Parathyroid adenoma (tissue), 2 donors: ENCODE measurements at regions not wholly inside any gene's neighbourhood (a gene's known extent, or its start where the extent isn't known, plus 50 kb on each side); places are given as distances from the start of the nearest gene placed in this dataset.

Source experiments
- H2AFZ ChIP-seq: fragments of 300-600 bp; sonication (generic); one replicate; pipeline ENCODE4 v1.7.0; 2017; ENCODE audit warnings: antibody characterized with exemption, mild to moderate bottlenecking
- H3K27ac ChIP-seq: fragments of 300-600 bp; sonication (generic); one replicate; pipeline ENCODE4 v1.7.0; 2017
- H3K27me3 ChIP-seq: fragments of 300-600 bp; sonication (generic); one replicate; pipeline ENCODE4 v1.7.0; 2017; ENCODE audit warnings: low read length; ENCODE audit not compliant: control insufficient read depth, insufficient read depth
- H3K36me3 ChIP-seq: fragments of 300-600 bp; sonication (generic); one replicate; pipeline ENCODE4 v1.7.0; 2017; ENCODE audit warnings: low read length; ENCODE audit not compliant: control insufficient read depth, insufficient read depth
- H3K4me1 ChIP-seq: fragments of 300-600 bp; sonication (generic); one replicate; pipeline ENCODE4 v1.7.0; 2017; ENCODE audit warnings: control low read depth
- H3K4me2 ChIP-seq: fragments of 300-600 bp; sonication (generic); one replicate; pipeline ENCODE4 v1.7.0; 2017; ENCODE audit warnings: low read length
- H3K4me3 ChIP-seq: fragments of 300-600 bp; sonication (generic); one replicate; pipeline ENCODE4 v1.7.0; 2017; ENCODE audit warnings: low read depth, low read length
- H3K79me2 ChIP-seq: fragments of 300-600 bp; sonication (generic); one replicate; pipeline ENCODE4 v1.7.0; 2017; ENCODE audit warnings: control low read depth
- H3K9ac ChIP-seq: fragments of 300-600 bp; sonication (generic); one replicate; pipeline ENCODE4 v1.7.0; 2017; ENCODE audit warnings: mild to moderate bottlenecking
- H3K9me3 ChIP-seq: fragments of 300-600 bp; sonication (generic); one replicate; pipeline ENCODE4 v1.7.0; 2017; ENCODE audit warnings: low read length; ENCODE audit not compliant: control insufficient read depth
- CTCF ChIP-seq: fragments of 300-600 bp; sonication (generic); IDR thresholded peaks from one replicate; pipeline ENCODE4 v1.7.0; 2017; ENCODE audit warnings: antibody characterized with exemption, mild to moderate bottlenecking
- donor health status: primary hyperparathyroidism.

- Histone ChIP-seq H3K27me3 (no peaks in the 10 kb centered on the region), H3K9me3 (no peaks in the 10 kb centered on the region), H3K36me3 (no peaks in the 10 kb centered on the region), H3K4me1 (no peaks in the 10 kb centered on the region), H3K79me2 (no peaks in the 10 kb centered on the region), H3K9ac (no peak overlapping the region), H3K4me3 (no peak overlapping the region), H3K4me2 (no peak overlapping the region), H2AFZ (no peak overlapping the region), H3K27ac (no peak overlapping the region)
- no peak for TF ChIP-seq CTCF
Measured at GRCh38 chr4:85081196-85081595, 114.7 kb upstream of the WDFY3 start.

GRCh38 chr4:85084371-85085094 lies 118.0 kb upstream of the WDFY3 start:
- Histone ChIP-seq H3K9me3 (no peaks in the 10 kb centered on the region), H3K9ac (no peak overlapping the region), H3K79me2 (no peaks in the 10 kb centered on the region), H3K4me1 (no peaks in the 10 kb centered on the region), H3K4me3 (no peak overlapping the region), H3K36me3 (no peaks in the 10 kb centered on the region), H2AFZ (no peak overlapping the region), H3K4me2 (no peak overlapping the region), H3K27me3 (no peaks in the 10 kb centered on the region), H3K27ac (no peak overlapping the region)
- TF ChIP-seq CTCF = peak; percentile 32

GRCh38 chr4:85086721-85087120 lies 120.2 kb upstream of the WDFY3 start:
- H2AFZ ChIP-seq = no peak overlapping the region
- TF ChIP-seq CTCF = no peak
- no peaks in the 10 kb centered on the region for H3K27me3 ChIP-seq
- H3K9me3 ChIP-seq = no peaks in the 10 kb centered on the region
- no peak overlapping the region for H3K4me3 ChIP-seq
- no peak overlapping the region for H3K4me2 ChIP-seq
- no peaks in the 10 kb centered on the region for H3K36me3 ChIP-seq
- H3K79me2 ChIP-seq = no peaks in the 10 kb centered on the region
- H3K9ac ChIP-seq = no peak overlapping the region
- H3K27ac ChIP-seq = no peak overlapping the region
- no peaks in the 10 kb centered on the region for H3K4me1 ChIP-seq

- no peak overlapping the region for H3K4me2 ChIP-seq
- H3K9ac ChIP-seq = no peak overlapping the region
- no peak overlapping the region for H2AFZ ChIP-seq
- no peak overlapping the region for H3K27ac ChIP-seq
- H3K4me3 ChIP-seq = no peak overlapping the region
- no peaks in the 10 kb centered on the region for H3K4me1 ChIP-seq
- H3K27me3 ChIP-seq = no peaks in the 10 kb centered on the region
- H3K9me3 ChIP-seq = no peaks in the 10 kb centered on the region
- H3K36me3 ChIP-seq = no peaks in the 10 kb centered on the region
- TF ChIP-seq CTCF = no peak
- H3K79me2 ChIP-seq = no peaks in the 10 kb centered on the region
Measured at GRCh38 chr4:85092536-85092935, 126.0 kb upstream of the WDFY3 start.

GRCh38 chr4:85092943-85093342 lies 126.5 kb upstream of the WDFY3 start:
- Histone ChIP-seq H3K4me2 (no peak overlapping the region), H3K36me3 (no peaks in the 10 kb centered on the region), H2AFZ (no peak overlapping the region), H3K27ac (no peak overlapping the region), H3K9me3 (no peaks in the 10 kb centered on the region), H3K4me3 (no peak overlapping the region), H3K9ac (no peak overlapping the region), H3K79me2 (no peaks in the 10 kb centered on the region), H3K27me3 (no peaks in the 10 kb centered on the region), H3K4me1 (no peaks in the 10 kb centered on the region)
- TF ChIP-seq CTCF = no peak
